Activated CD4-positive, alpha-beta T cell treated with anti-CD3 and anti-CD28 coated beads, Interleukin-2, Interleukin-6, amounts not matched to agents 100 ng/mL and 50 ng/mL, durations not matched to agents 16 hours and 8 hours (primary cell): ENCODE measurements at regions not wholly inside any gene's neighbourhood (a gene's known extent, or its start where the extent isn't known, plus 50 kb on each side); places are given as distances from the start of the nearest gene placed in this dataset.
"Not testable (repeated sequence)": the region's sequence is repeated elsewhere in the genome, so short reads cannot be mapped to it uniquely, and the experiment has no call there.

Source experiments
- DNase-seq: peaks from one replicate; pipeline ENCODE4 v3.0.0-alpha.2; 2020

DNA sequence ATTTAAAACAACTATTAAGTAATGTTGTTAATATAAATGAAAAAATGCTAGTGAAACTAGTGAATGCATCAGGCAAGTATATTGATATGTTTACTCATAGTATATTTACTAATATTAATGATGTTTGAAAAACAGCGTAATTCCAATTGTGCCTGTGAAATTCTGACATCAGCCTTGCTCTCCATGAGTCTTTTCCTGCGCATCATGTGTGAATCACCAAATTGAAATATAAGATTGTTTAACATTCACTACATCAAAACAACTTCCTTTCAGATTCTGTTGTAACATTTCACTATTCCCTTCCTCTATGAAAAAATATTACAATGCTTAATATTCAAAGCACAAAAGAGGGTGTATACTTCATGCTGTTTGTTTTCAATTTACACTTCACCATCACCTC is 1995.9 kb upstream of the SEL1L start:
- no peak for DNase-seq

DNA sequence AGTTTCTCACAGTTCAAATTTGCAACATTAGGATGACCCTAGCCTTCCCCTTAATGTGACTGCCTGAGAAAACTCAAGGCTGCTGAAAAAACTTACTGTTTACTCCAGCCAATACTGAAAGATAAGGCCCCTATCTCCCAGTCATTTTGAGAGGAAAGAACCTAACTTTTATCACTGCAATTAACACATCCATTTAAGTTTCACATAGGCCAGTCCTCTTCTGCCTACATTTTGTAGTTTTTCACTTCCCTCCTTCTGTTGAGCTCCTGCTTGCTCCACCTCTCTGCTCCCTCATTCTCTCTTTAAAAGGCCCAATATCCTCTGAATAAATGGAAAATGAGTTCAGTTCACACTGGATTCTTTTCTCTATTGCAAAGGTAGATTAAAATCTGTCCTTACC is 1996.2 kb upstream of the FLRT2 start:
- DNase-seq, result no peak

DNA sequence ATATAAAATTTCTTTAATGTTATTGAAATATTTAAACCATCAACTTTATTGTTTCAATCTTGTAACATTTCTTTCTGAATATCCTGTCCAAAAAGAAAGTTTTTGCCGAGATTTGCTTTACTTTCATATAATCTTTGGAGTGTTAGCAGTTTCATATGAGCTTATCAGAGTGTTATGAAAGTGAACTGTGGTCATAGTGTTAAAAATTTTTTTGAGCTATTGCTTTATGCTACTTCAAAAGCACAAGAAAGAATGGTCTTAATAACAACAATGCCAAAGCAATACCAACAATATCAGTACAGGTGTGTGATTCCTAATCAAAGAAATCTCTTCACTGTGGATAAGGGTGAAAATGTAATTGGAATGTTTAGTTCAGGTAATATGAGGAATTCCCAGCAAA is 1994.9 kb upstream of the FLRT2 start:
- no peak for DNase-seq

DNA sequence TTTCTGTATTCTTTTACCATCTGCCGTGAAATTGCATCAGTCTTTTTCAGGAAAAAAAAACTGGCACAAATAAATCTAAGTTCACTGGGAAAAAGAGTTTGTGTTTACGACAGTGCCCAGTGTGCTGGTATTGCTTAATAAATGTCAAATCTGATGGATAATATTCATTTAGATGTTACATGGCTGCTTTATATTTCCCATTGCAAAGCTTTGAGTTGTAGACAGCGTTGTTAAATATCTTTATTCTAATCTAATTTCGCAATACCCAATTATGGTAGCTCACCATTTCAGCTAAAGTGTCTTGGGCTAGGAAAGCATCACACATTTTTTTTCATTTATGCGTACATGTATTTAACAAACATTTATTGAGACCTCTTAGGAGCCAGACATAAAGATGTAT is 1994.5 kb upstream of the FLRT2 start:
- DNase-seq, result no peak

DNA sequence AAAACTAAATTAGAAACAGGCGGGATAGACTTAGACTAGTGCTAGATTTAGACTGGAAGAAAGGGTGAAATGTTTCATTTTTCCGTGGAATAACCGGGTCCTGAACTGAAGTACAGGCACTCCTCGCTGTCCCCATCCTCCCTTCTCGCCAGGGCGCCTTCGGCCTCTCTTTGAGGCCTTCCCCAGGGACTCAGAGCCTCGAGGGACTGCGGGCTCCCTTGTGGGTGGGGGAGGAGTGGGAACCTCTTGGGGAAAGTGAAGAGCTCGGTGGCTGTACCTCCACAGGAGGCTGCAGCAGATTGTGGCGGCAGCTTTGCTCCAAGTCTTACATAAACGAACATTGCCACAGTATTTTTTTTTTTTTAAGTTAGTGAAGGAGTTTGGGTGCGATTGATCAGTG is 1988.8 kb upstream of the FLRT2 start:
- no peak for DNase-seq

DNA sequence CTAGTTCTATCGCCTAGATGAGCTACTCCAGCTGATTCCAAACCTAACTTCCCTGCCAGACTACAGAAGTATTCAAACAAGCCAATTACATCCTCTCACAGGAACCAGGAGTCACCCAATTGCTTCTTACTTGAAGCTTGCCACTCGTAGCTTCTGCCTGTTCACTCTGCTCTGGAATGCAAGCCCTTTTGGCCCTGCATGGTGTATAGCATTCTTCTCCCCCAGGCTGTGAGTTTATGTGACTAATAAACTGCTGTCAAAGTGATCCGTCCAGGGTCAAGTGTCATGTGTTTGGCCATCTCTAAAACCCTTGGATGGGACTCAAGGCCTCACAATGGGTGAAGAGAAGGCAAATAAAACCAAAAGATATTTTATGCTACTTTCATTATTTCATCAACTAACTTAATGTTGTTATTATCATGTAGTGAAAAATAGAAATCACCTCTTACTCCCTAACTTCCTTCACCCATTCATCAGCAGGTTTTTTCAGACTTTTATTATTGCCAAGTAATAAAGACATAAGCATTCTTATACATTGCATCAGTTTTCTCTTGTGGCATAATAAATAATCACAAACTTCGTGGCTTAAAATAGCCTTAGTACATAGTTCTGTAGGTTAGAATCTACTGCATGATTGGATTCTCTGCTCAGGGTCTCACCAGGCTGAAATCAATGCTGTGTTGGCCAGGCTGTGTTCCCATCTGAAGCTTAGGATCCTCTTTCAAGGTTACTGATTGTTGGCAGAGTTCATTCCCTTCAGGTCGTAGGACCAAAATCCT is 1981.7 kb upstream of the FLRT2 start:
- no peak for DNase-seq

DNA sequence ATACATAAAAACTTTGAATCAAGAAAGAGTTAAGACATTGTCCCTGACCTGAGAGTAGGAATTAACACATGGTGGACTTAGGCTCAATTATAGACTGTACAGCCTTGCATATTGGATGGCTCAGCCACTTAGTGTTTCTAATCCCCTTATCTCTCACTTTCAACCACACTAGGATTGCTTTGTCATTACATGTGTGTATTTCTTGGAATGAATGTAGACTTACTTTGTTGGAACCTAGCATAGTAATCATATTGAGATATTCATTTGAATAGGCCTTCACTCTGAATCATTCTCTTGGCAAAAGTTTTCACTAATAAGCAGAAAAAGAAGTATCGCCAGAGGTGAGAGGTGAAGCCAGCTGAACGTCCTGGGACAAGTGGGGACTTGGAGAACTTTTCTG is 1973.9 kb upstream of the FLRT2 start:
- peak; percentile 14 for DNase-seq

DNA sequence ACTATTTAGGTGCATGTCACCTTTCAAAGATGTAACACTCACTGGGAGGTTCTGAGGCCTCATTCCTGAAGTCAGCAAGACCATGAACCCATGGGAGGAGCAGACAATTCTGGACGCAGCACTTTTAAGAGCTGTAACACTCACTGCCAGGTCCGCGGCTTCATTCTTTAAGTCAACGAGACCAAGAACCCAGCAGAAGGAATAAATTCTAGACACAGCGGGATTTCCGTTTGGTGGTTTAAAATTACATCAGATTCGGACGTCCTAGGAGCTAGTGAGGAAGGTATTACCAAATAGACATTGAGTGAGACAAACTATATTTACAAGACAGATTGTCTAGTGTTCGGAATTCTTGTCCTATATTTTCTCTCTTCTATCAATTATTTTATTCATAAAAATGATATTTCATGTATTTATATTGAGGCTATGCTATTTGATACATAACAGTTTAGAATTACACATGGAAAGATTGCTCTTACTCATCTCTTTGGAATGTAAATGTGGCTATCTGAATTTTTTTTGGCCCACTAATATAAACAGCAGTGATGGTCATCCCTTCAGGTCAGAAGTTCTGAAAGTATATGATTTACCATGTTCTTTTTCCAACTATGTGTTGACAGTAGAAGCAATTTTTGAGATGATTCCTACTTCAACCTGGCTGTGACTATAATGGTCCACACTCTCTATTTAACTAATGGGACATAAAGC is 1973.0 kb upstream of the FLRT2 start:
- DNase-seq, result no peak

DNA sequence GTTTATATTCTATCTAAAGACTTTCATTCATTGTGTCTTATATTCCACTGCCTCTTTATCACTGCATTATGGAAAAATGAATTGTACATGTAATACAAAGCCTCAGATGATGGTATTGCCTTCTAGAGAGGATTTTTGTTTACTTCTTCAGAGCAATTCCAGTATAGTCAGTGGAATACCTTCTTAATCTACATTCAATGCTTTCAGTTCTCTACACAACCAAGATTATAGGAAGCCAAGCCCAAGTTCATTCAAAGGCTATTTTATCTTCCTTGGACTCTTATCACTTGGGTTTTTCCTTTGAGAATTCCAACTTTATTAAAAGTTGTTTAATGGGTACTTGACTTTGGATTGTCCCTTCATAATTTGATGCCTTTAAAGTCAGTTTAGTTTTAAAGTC is 1971.0 kb upstream of the FLRT2 start:
- DNase-seq, result no peak

DNA sequence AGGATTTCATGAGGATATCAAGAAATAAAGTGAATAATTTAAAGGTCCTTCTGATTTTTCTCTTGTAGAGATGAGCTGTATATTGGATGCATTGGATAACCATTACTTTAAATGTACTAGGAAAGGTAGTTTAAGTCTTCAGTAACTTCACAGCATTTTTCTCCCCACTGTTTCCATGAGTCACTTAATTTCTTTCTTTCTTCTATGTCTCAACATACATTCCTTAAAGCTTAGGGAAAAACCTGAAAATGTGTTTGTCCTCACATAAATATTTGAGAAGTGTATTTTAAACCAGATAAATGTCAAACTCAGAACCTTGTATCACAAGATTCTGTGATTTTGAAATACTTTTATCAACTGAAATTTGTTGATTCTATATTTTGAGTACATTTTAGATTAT is 1970.2 kb upstream of the FLRT2 start:
- DNase-seq, result no peak

DNA sequence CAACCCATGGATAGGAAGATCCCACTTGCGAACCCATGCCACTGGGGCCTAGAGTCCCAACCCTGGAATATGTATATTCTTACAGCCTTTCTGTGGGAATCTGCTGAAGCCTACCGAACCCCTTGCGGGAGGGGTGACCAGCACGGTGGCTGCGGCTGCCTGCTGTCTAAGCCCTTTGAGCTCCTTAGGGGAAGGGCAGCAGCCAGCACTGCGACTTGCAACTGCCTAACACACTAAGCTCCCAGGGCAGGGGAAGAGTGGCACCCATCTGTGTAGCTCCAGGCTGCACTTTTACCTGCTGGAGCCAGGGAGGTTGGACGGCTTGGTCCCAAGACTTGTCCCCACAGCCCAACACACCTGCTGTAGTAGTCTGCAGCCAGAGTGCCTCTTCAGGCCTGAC is 1968.7 kb upstream of the FLRT2 start:
- no peak for DNase-seq

DNA sequence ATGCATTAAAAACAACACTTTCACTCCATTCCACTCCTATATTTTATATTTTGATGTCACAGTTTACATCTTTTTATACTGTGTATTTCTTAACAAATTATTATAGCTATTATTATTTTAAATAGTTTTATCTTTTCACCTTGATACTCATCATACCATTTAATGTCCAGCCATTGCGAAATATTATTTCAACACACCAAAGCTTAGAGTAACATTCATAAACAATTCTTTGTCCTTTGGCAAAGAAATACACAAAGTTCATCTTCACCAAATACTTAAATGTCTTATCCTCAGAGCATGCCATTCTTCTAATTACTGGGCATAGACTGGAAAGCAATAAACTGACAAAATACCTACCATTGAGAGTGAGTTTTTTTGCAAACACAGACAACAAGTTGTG is 1963.4 kb upstream of the FLRT2 start:
- no peak for DNase-seq

DNA sequence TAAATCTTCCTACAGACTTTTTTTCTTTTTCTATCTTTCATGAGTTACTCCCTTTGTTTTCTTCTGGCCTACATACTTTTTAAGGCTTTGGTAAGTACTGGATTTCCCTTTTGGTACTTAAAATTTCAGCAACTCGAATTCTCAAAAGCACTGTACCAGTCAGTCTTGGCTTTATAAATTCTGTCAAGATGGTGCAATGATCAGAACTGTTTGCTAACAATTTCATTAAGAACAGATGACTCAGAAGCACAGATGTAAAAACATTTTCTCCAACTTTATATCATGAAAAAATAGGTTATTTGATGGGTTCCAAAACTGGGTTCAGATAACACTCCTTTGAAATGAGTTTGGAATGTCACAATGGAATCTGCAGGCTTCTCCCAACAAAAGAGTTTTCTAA is 1961.8 kb upstream of the FLRT2 start:
- DNase-seq, result no peak

DNA sequence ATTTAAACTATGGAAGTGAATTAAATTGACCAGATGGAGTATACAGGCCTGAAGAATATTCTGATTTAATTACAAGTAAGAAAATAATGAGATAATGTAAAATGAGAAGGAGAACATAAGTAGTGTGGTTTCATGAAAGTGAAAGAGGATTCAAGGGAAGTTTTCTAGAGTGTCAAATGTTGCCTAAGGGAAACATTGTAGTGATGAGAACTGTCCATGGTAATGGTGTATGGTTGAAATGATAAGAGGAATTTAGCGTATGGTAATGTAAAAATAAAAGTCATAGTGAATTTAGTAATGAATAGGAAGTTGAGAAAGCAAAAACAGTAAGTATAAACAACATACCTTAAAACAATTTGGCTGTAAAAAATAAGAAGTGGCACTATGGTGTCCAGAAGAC is 1954.6 kb upstream of the FLRT2 start:
- DNase-seq, result no peak

DNA sequence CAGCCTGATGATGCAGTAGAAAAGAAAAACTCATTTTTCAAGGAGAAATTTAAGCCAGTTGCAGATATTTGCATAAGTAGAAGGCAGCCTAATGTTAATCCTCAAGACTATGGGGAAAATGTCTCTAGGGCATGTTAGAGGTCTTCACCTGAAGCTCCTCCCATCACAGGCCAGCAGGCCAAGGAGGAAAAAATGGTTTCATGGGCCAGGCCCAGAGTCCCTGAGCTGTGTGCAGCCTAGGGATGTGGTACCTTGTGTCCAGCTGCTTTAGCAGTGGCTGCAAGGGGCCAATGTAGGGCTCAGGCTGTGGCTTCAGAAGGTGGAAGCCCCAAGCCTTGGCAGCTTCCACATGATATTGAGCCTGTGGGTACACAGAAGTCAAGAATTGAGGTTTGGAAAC is 1946.7 kb upstream of the FLRT2 start:
- DNase-seq, result no peak

DNA sequence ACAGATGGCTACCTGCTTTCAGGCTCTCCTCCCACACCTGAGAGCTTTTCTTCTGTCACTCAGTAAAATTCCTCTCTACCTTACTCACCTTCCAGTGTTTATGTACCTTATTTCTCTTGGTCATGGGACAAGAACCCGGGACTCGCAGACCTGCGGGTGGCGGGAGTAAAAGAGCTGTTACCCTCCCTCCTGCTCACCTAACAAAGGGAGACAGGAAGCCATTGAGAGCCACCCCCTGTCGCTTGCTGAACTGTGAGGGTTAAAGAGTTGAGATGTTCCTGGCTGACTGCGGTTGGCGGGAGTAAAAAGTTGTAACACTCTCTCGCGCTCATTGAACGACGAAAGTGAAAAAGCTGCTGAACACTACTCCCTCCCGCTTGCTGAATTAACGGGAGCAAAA is 1935.1 kb upstream of the FLRT2 start:
- DNase-seq, result no peak

DNA sequence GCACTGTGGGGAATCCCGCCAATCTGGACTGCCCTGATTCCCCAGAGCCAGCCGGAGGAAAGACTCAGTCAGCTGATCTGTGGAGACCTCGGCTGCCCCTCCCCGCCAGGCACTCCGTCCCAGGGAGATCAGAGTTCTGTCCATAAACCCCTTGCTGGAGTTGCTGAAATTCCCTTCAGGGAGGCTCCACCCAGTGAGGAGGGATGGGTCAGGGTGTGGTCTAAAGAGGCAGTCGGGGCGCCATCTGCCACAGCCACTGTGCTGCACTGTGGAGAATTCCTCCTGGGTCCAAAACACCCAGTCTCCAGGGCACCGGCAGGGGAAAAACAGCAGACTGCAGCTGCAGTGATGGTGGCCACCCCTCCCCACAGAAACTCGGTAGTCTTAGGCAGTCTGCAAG is 1922.3 kb upstream of the FLRT2 start:
- no peak for DNase-seq

DNA sequence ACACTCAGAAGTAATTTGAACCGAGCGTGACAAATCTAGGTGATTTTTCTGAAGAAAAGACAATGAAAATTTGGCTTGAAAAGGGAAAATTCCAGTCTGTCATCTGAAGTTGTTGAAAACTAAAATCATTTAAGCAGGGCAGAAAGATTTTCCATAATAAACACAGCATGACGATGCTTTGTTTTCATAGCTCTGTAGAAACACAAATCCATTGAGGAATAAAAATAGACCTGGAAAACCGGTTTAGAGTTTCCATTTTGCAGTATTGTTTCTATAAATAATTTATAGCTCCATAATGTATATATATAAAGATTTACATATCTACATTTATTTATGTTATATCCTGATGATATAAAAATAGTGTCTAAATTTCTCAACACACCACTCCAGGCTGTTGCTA is 1918.5 kb upstream of the FLRT2 start:
- DNase-seq, result no peak

DNA sequence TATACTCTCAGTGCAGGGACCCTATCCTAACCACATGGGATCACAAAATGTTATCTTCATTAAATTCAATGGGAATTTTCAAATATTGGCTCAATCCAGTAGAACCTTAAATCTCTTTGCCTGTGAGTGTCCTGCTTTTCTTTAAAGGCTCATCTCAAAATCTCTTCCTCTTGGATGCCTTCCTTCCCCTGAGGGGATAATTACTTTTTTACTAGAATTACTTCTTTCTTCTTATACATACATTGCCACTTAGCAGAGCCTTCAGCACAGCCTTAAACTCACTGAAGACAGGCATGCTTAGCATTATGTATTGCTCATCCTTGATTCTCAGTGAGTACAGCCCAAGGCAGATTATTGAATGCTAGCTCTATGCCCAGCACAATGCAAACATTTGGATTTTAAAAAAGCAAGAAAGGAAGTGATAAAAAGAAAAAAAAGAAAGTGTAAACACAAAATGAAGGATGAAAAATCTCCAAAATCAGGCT is 1918.0 kb upstream of the FLRT2 start:
- DNase-seq, result no peak

DNA sequence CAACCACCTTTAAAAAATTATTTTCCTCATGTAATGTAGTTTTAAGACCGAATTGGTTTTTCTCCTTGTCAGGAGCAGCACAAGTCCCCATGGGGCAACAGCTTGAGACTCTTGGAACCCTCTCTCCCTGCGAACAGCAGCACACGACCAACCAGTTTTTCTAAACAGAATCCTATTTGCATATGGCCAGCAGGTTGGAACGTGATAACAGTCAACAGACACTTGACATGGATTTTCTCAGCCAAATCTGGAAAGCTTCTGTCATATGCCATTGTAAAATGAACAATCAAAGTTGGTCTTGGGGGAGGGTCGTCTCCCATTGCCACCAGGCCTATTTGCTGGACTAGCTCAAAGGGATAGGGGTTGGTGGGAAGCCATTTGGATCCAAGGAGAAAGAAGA is 1915.0 kb upstream of the FLRT2 start:
- no peak for DNase-seq

DNA sequence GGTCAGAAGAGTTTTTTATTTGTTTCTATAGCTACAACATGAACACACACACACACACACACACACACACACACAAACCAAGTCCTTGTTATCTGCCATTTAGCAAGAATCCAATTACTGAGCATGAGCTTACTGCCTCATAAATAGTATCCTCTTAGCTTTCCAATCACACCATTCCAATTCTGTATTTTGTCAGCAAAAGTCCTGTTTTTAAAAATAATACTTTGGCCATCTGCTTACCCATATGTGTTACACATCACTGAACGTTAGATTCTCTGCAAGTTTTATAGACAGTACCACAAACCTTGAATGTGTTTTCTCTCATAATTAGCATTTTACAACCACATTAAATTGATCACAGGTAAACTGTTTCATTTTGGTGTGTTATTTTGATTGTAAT is 1905.4 kb upstream of the FLRT2 start:
- no peak for DNase-seq

DNA sequence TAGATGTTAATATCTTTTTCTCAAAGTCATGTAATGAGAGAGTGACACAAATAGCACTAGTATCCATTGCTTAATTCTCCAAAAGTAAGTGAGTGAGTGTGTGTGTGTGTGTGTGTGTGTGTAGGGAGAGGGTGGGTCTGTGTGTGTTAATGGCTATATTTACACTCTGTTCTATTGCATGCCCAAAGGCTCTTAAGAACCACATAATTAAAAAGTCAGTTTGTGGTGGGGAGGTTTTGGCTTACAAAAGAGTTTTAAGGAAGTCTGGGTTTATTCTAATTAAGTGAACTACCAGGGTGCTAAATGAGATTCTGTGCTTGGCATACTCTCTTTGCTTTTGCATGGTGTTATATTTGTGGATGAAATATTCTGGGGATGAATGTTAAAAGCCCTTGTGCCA is 1897.6 kb upstream of the FLRT2 start:
- no peak for DNase-seq

DNA sequence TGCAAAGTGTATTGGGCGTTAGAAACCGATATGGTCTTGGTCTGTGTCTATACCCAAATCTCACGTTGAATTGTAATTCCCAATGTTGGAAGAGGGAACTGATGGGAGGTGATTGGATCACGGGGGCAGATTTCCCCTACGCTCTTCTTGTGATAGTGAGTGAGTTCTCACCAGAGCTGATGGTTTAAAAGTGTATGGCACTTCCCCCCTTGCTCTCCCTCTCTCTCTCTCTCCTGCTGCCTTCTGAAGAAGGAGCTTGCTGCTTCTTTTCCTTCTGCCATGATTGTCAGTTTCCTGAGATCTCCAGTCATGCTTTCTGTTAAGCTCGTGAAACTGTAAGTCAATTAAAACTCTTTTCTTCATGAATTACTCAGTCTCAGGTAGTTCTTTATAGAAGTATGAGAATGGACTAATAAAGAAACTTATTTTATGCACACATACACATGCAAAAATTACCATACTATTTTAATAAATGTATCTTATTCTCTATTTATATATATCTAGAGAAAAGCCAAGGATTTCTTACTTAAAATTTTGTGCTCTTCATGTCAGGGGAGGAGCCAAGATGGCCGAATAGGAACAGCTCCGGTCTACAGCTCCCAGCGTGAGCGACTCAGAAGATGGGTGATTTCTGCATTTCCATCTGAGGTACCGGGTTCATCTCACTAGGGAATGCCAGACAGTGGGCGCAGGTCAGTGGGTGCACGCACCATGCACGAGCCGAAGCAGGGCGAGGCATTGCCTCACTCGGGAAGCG is 1891.0 kb upstream of the FLRT2 start:
- no peak for DNase-seq

DNA sequence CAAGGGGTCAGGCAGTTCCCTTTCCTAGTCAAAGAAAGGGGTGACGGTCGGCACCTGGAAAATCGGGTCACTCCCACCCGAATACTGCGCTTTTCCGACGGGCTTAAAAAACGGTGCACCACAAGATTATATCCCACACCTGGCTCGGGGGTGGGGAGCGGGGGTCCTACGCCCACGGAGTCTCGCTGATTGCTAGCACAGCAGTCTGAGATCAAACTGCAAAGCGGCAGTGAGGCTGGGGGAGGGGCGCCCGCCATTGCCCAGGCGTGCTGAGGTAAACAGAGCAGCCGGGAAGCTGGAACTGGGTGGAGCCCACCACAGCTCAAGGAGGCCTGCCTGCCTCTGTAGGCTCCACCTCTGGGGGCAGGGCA is 1890.5 kb upstream of the FLRT2 start:
- DNase-seq, result not testable (repeated sequence)
